ENCODE measurements at regions not wholly inside any gene's neighbourhood (a gene's known extent, or its start where the extent isn't known, plus 50 kb on each side); places are given as distances from the start of the nearest gene placed in this dataset.

DNA sequence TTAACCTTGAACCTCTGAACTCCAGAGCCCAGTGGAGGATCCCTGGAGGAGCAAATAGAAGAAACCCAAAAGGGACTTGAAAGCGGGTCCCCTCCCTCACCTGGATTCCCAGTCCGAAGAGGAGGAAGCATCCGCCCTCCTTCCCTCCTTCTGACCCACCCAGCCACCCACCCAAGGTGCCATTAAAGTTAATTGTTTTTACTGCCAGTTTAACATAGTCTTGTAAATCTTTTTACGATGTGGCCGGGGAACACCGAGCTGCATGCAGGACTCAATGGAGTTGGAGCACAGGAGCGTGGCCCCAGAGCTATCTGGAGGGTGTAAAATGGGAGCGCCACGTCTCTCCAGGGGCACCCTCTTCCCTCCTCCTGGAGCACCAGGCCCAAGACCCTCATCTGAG, 49.9 kb upstream of the TBX3 start:
- H3K4me3 ChIP-seq (ENCODE audit: low read depth, low read length) = no peak overlapping the region
- DNase-seq (ENCODE audit: low read depth) = no peak
- TF ChIP-seq, protein P1, sequence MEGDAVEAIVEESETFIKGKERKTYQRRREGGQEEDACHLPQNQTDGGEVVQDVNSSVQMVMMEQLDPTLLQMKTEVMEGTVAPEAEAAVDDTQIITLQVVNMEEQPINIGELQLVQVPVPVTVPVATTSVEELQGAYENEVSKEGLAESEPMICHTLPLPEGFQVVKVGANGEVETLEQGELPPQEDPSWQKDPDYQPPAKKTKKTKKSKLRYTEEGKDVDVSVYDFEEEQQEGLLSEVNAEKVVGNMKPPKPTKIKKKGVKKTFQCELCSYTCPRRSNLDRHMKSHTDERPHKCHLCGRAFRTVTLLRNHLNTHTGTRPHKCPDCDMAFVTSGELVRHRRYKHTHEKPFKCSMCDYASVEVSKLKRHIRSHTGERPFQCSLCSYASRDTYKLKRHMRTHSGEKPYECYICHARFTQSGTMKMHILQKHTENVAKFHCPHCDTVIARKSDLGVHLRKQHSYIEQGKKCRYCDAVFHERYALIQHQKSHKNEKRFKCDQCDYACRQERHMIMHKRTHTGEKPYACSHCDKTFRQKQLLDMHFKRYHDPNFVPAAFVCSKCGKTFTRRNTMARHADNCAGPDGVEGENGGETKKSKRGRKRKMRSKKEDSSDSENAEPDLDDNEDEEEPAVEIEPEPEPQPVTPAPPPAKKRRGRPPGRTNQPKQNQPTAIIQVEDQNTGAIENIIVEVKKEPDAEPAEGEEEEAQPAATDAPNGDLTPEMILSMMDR (IDR thresholded peaks at IDR 0.05; ENCODE audit: control insufficient read depth, extremely low read depth, insufficient read depth) = no peak
